ENCODE measurements at regions not wholly inside any gene's neighbourhood (a gene's known extent, or its start where the extent isn't known, plus 50 kb on each side); places are given as distances from the start of the nearest gene placed in this dataset.

DNA sequence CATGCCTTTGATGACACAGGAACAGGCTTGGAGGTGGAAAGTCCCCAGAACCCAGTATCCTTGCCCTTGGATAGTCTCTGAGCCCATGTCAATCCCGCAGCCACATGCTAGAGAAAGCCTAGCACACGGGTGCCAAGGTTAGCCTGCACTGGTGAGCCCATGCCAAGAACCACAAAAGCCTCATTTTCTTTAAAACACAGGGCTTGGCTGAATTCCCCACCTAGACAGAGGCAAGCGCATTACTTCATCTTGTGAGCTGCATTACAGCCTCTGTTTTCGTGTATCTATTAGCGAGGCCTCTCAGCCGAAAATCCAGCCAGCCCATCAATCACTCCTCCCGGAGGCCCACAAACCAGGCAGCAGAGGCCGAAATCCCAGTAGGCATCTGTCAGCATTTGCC, 314.9 kb upstream of the AUTS2 start (continued):
- TF ChIP-seq CBX5 (IDR thresholded peaks at IDR 0.05; ENCODE audit: low read depth, low read length), result no peak
- TF ChIP-seq NANOG (IDR thresholded peaks at IDR 0.05; ENCODE audit: insufficient read depth, low read depth, low read length, poor library complexity, severe bottlenecking), result no peak
- TF ChIP-seq BACH1 (IDR thresholded peaks at IDR 0.05; ENCODE audit: low read length), result no peak
- TF ChIP-seq CREB1 (IDR thresholded peaks at IDR 0.05), result no peak
- no peak for TF ChIP-seq JUND (IDR thresholded peaks at IDR 0.05; ENCODE audit: low read length)
- TF ChIP-seq BRCA1 (IDR thresholded peaks at IDR 0.05; ENCODE audit: low read depth, low read length), result no peak

All from H1 (cell line).